HG03457 (cell line): ENCODE measurements at regions not wholly inside any gene's neighbourhood (a gene's known extent, or its start where the extent isn't known, plus 50 kb on each side); places are given as distances from the start of the nearest gene placed in this dataset.

Source experiments
- ATAC-seq: cut with Tn5 transposase; IDR thresholded peaks from one replicate; pipeline ENCODE4 v1.9.1; 2021; ENCODE audit warnings: moderate number of reproducible peaks; ENCODE audit not compliant: unreplicated experiment

- ATAC-seq = no peak
These were observed 905.6 kb downstream of the TMEM182 start for GRCh38 chr2:103667335-103667884.

- ATAC-seq = no peak
These were observed 907.7 kb downstream of the TMEM182 start for GRCh38 chr2:103669531-103669930.
